ENCODE measurements at regions not wholly inside any gene's neighbourhood (a gene's known extent, or its start where the extent isn't known, plus 50 kb on each side); places are given as distances from the start of the nearest gene placed in this dataset.

DNA sequence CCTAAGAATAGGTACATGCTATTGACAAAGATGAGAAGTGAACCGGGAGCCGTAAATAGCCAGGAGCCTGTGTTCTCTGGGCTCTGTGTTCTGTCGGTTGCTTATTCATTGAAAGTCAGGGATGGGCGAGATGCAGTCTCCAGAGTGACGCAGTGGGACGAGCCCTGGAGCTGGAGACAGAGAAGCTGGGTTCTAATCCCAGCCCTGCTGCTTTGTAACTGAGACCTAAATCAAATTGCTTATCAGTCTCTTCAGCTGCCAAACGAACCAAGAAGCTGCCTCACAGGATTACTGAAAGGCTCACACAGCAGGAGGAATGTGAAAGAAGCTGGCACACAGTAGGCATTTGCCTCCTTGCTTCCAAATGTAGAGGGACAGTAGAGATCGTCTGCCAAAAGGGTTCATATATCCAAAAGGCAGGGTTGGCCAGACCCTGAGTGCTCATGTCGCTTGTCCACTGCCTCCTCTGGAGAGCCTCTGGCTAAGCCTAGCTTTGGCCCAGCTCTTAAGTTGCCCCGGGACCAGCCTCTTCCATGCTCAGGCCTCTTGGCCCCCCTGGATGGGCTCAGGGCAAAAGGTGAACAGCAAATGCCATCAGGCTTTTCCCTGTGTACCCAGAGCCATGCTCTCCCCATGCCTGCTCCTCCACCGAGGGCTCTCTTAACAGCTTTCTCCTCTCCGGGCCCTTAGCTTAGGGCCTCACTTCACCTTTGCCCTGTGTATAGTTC is 134.2 kb upstream of the IPO9 start:
- ATAC-seq (ENCODE audit: low read depth), result no peak
- POLR2A ChIA-PET, result no interaction called here
- H3K36me3 Mint-ChIP-seq, result no peaks in the 10 kb centered on the region

DNA sequence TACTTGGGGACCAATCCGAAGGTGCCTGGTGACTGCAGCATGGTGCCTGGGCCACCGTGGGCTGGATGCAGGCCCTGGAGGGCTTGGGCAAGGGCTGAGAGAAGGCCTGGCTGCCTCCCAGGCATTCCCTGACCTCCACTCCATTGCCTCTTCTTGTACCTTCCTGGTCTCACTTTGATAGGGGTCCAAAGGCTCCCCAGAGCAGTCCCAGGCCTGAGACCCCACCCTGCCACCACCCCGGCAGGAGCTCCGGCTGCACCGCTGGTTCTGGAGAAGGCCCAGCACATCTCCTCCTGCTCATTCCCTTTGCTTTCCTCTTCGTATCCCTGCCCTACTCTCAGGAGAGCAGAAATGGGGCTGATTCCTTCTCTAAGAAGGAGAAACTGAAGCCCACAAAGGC is 133.3 kb upstream of the IPO9 start:
- H3K27ac Mint-ChIP-seq, result no peak overlapping the region
- H3K4me1 Mint-ChIP-seq, result no peaks in the 10 kb centered on the region
- DNase-seq (no peak), ATAC-seq (ENCODE audit: low read depth) (no peak)
- H3K27me3 Mint-ChIP-seq, result peaks cover 4% of the 10 kb centered on the region
- H3K9me3 Mint-ChIP-seq, result peaks cover 1% of the 10 kb centered on the region
- no peaks in the 10 kb centered on the region for H3K36me3 Mint-ChIP-seq
- H3K4me3 Mint-ChIP-seq, result no peak overlapping the region
- POLR2A ChIA-PET, result no interaction called here

More for the DNA sequence above, 134.2 kb upstream of the IPO9 start:
- Mint-ChIP-seq H3K27ac (no peak overlapping the region), H3K4me1 (no peaks in the 10 kb centered on the region), H3K4me3 (no peak overlapping the region), H3K9me3 (peaks cover 2% of the 10 kb centered on the region), H3K27me3 (peaks cover 4% of the 10 kb centered on the region)
- no peak for DNase-seq

DNA sequence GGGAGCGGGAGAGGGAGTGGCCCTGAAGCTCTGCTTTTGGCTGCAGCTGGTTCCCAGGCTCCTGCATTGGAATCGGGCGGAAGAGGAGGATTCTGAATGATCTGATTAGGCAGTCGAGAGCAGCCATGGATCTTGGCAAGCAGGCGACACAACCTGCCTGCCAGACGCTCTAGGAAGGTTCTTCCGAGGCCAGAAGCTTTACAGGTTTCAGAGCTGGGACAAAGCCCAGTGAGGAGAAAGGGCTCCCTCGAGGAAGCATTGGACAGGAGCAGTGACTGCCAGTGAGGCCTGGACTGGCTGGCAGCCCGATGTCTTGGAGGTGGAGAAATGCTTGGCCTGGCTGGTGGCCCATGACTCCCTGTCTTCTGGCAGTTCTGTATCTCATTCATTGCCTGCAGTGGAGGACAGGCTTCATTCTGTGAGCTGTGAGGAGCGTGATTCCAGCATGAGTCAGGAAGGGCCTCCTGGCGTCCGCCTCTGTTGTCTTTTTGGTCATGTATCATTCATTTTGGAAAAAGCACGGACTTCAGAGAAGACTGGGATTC is 132.7 kb upstream of the IPO9 start:
- no peak overlapping the region for H3K27ac Mint-ChIP-seq

DNA sequence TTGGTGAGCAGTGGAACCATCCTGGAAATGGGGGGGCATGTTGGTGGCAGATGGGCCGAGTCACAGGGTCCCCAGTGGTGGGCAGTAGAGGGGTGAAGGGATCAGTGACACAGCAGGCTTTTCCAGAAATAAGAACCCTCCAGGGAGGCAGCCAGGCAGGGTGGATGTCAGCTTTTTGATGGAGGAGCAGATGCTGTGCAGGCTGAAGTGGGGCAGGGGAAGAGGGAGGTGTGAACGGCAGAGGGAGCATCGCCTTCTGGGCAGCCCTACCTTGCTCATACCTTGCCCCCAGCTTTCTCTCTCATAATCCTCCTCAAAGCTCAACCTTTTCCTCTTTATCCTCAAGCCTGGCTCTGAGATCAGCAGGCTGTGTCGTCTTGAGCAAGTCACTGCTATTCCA is 131.8 kb upstream of the IPO9 start:
- no peak overlapping the region for H3K27ac Mint-ChIP-seq
- POLR2A ChIA-PET, result no interaction called here
- DNase-seq (no peak), ATAC-seq (ENCODE audit: low read depth) (no peak)
- no peaks in the 10 kb centered on the region for H3K4me1 Mint-ChIP-seq
- H3K36me3 Mint-ChIP-seq, result no peaks in the 10 kb centered on the region
- no peak overlapping the region for H3K4me3 Mint-ChIP-seq
- H3K9me3 Mint-ChIP-seq, result no peaks in the 10 kb centered on the region
- H3K27me3 Mint-ChIP-seq, result peaks cover 4% of the 10 kb centered on the region

More for the DNA sequence above, 132.7 kb upstream of the IPO9 start:
- no peaks in the 10 kb centered on the region for H3K9me3 Mint-ChIP-seq
- ATAC-seq (ENCODE audit: low read depth) (no peak), DNase-seq (no peak)
- POLR2A ChIA-PET, result no interaction called here
- H3K4me3 Mint-ChIP-seq, result no peak overlapping the region
- H3K36me3 Mint-ChIP-seq, result no peaks in the 10 kb centered on the region
- no peaks in the 10 kb centered on the region for H3K4me1 Mint-ChIP-seq
- H3K27me3 Mint-ChIP-seq, result peaks cover 4% of the 10 kb centered on the region

DNA sequence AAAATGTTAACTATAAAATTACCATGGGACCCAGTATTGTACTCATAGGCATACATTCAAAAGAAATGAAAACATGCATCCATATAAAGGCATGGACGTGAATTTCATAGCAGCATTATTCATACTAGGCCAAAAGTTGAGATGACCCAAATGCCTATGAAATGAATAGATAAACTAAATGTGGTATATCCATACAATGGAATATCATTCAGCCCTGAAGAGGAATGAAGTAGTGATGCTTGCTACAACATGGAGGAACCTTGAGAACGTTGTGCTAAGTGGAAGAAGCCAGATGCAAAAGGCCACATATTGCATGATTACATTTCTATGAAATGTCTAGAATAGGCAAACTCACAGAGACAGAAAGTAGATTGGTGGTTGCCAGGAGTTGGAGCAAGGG is 127.1 kb upstream of the IPO9 start:
- Mint-ChIP-seq H3K27me3 (peaks cover 7% of the 10 kb centered on the region), H3K4me3 (no peak overlapping the region), H3K9me3 (no peaks in the 10 kb centered on the region), H3K27ac (no peak overlapping the region), H3K4me1 (no peaks in the 10 kb centered on the region), H3K36me3 (no peaks in the 10 kb centered on the region)
- POLR2A ChIA-PET, result no interaction called here
- ATAC-seq (ENCODE audit: low read depth), result no peak
- no peak for DNase-seq

DNA sequence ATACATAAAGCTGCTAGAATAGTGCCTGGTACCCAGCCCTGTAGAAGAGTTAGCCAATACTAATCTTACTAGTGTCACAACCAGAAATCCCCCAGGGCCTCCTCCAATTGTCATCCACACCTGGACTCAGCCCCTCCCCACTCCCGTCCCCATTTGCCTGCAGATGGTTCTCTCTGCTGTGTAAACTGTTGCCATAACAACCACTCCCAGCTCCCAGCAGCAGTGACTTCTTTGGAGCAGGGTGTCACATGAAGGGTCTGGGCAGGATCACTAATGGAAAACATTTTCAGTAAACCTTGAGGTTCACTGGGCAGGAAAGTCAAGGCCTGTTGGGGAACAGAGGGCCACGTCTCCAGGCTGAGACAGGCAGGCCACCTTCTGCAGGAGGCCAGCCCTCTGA is 126.0 kb upstream of the IPO9 start:
- Mint-ChIP-seq H3K4me1 (no peaks in the 10 kb centered on the region), H3K27ac (no peak overlapping the region), H3K9me3 (no peaks in the 10 kb centered on the region), H3K27me3 (peaks cover 4% of the 10 kb centered on the region), H3K36me3 (no peaks in the 10 kb centered on the region), H3K4me3 (no peak overlapping the region)
- DNase-seq (no peak), ATAC-seq (ENCODE audit: low read depth) (no peak)
- POLR2A ChIA-PET, result no interaction called here

DNA sequence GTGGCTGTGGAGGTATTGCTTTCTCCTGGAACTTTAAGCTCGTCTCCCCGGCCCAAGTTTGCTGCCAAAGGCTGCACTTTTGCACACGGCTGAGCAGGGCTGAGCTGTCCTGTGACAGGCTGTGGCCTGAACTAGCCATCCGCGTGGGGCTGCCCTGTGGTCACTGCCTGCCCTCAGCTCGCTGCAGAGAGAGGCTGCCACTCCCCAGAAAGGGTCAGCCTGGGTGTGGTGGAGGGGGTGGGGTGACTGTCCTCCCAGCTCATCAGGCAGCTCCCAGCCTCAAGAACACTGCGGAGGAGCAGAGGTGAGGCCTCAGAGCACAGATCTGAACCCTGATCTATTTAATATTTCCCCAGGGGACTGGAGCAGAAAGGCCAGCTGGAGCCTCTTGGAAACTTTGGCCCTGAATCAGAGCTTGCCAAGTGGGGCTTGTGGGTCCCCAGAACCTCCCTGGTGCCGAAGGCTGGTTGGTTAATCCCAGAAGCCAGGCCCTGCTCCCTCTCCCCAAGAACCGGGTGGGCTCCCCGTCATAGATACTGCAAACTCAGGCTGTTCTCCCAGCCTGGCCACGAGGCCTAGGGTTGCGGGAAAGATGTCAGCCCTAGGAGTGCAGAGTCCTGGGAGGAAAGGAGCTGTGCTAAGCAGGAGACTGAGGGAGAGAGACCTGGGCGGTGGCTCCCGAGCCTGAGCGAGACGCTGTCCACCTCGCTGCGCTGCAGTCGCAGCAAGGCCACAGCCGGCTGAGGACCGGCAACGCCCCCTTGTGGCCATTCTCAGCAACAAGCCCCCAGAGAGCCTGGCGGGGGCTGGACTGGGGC is 125.1 kb upstream of the IPO9 start:
- DNase-seq (peak; percentile 78), ATAC-seq (ENCODE audit: low read depth) (peak; percentile 87)
- Mint-ChIP-seq H3K4me3 (no peak overlapping the region), H3K36me3 (no peaks in the 10 kb centered on the region), H3K27me3 (peaks cover 4% of the 10 kb centered on the region), H3K4me1 (peaks cover 3% of the 10 kb centered on the region), H3K9me3 (no peaks in the 10 kb centered on the region), H3K27ac (no peak overlapping the region)
- POLR2A ChIA-PET, result no interaction called here

DNA sequence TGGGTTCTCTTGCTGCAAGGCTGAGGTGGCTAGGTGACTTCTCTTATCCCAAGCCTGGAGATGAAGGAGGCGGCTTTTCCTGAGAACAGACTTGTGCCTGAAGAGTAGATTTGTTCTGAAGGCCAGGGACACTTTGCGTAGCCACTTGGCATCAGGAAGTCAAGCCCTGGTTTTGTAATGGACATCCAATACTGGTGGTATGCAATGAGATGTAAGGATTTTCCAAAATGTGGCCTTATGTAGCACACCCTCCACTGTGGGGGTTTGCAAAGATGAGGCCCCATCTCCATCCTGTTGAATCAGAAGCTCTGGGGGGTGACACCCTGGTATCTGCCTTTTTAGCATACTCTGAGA is 124.5 kb upstream of the IPO9 start:
- Mint-ChIP-seq H3K9me3 (no peaks in the 10 kb centered on the region), H3K36me3 (no peaks in the 10 kb centered on the region), H3K27ac (no peak overlapping the region), H3K4me3 (no peak overlapping the region), H3K27me3 (peaks cover 4% of the 10 kb centered on the region), H3K4me1 (peaks cover 3% of the 10 kb centered on the region)
- ATAC-seq (ENCODE audit: low read depth) (no peak), DNase-seq (no peak)
- POLR2A ChIA-PET, result interaction anchor here (0.5 kb wide), 1 partner anchor 77 kb away, joined by 3 read pairs; no protein-coding TSS in a partner anchor

DNA sequence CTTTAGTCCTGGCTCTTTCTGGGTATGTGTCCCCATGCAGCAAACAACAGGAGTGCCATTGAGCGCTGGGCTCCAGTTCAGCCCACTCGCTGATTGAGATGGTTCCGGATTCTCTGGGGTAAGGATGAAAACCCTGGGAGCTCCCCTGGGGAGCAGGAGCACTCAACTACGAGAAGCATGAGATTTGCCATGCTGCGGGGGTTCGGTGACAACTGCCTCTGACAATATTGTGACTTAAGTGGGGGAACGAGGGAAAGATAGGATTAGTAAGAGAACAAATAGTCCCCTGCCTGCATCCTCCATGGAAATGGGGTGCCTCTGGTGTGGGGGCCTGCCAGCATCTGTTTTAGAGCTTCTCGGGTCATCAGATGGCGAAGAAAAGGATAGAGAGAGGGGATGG is 123.6 kb upstream of the IPO9 start:
- POLR2A ChIA-PET, result no interaction called here
- Mint-ChIP-seq H3K27ac (no peak overlapping the region), H3K4me1 (peaks cover 3% of the 10 kb centered on the region), H3K9me3 (no peaks in the 10 kb centered on the region), H3K36me3 (no peaks in the 10 kb centered on the region), H3K4me3 (no peak overlapping the region), H3K27me3 (peaks cover 4% of the 10 kb centered on the region)
- ATAC-seq (ENCODE audit: low read depth), result no peak
- no peak for DNase-seq

DNA sequence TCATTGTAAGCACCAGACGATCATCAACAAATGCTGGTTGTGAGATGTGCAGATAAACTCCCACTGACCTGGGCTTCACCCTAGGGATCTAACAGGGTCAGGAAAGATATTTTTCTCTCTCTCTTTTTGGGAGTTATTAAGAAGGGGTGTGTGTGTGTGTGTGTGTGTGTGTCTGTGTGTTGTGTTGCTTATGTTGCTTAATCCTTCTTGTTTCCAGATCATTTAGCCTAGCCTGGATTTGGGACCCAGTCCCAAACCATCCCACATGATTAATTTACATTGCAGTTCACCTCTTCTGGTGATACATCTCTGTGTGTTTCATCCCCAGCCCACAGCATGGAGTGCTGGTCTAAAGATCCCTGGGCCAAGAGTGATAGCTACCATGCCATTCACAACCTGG is 122.8 kb upstream of the IPO9 start:
- no peak overlapping the region for H3K27ac Mint-ChIP-seq
- H3K4me3 Mint-ChIP-seq, result no peak overlapping the region
- POLR2A ChIA-PET, result no interaction called here
- H3K36me3 Mint-ChIP-seq, result no peaks in the 10 kb centered on the region
- peaks cover 3% of the 10 kb centered on the region for H3K4me1 Mint-ChIP-seq
- ATAC-seq (ENCODE audit: low read depth), result no peak
- no peak for DNase-seq
- H3K27me3 Mint-ChIP-seq, result peaks cover 4% of the 10 kb centered on the region
- no peaks in the 10 kb centered on the region for H3K9me3 Mint-ChIP-seq

DNA sequence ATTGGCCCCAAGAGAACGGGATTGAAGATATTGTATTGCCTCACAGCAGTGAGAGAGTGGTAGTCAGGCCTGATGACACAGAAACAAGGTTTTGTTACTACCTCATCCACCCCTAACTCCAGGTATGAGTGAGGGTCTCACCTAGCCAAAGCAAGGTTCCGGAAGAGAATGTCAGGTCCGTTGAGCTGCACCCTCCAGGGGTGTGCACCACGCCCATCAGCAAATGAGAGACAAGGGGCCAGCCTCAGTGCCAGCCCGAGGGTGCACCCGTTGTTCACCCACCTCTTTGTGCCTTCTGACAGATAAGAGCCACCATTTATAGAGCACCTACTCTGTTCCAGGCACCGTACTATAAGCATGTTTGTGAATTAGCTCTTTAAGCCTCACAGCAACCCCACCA is 121.9 kb upstream of the IPO9 start:
- no peak overlapping the region for H3K4me3 Mint-ChIP-seq
- POLR2A ChIA-PET, result no interaction called here

DNA sequence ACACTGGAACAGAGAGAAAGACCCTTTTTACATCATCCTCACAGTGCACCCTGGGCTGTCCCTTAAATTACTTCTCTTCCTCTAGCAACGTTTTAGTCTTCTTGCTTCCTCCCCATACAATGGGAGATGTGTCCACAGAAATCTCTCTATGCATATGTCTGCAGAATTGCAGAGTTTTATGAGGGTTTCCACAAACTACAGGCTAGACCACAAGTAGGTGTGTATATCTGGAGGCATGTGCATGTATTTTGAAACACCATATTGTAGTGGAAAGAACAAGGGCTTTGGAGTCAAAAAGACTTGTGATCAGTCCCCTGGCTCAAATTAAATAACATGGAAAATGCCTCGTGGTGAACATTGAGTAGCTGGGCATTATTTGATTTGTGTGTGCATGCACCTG is 121.3 kb upstream of the IPO9 start:
- Mint-ChIP-seq H3K4me1 (peaks cover 3% of the 10 kb centered on the region), H3K4me3 (no peak overlapping the region), H3K27ac (no peak overlapping the region), H3K27me3 (peaks cover 3% of the 10 kb centered on the region), H3K36me3 (no peaks in the 10 kb centered on the region), H3K9me3 (no peaks in the 10 kb centered on the region)
- DNase-seq (no peak), ATAC-seq (ENCODE audit: low read depth) (no peak)
- POLR2A ChIA-PET, result no interaction called here

More for the DNA sequence above, 121.9 kb upstream of the IPO9 start:
- no peak overlapping the region for H3K27ac Mint-ChIP-seq
- ATAC-seq (ENCODE audit: low read depth) (no peak), DNase-seq (no peak)
- H3K9me3 Mint-ChIP-seq, result no peaks in the 10 kb centered on the region
- H3K36me3 Mint-ChIP-seq, result no peaks in the 10 kb centered on the region
- H3K4me1 Mint-ChIP-seq, result peaks cover 3% of the 10 kb centered on the region
- peaks cover 4% of the 10 kb centered on the region for H3K27me3 Mint-ChIP-seq

DNA sequence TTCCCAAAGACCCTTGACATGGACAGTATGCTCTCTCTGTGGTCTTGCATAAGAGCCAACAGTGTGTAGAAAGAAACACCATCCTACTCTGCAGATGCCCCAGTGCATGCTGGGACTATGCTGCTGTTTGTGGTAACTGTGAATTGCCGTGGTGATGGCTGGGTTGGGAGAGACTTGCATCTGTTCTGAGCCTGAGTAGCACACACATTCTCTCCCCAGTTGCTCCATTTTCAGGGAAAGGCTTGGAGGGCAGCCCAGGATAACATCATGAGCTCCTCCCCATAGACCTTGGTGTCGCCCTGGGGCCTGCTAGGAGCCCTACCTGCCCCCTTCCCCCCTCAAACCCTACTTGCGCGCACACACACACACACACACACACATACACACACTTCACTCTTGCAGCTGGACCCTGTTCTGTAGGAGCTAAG is 120.9 kb upstream of the IPO9 start:
- no peak for DNase-seq
- no peak for ATAC-seq (ENCODE audit: low read depth)
- Mint-ChIP-seq H3K4me3 (no peak overlapping the region), H3K4me1 (peaks cover 4% of the 10 kb centered on the region), H3K9me3 (no peaks in the 10 kb centered on the region), H3K27ac (no peak overlapping the region), H3K27me3 (peaks cover 2% of the 10 kb centered on the region), H3K36me3 (no peaks in the 10 kb centered on the region)
- POLR2A ChIA-PET, result no interaction called here

DNA sequence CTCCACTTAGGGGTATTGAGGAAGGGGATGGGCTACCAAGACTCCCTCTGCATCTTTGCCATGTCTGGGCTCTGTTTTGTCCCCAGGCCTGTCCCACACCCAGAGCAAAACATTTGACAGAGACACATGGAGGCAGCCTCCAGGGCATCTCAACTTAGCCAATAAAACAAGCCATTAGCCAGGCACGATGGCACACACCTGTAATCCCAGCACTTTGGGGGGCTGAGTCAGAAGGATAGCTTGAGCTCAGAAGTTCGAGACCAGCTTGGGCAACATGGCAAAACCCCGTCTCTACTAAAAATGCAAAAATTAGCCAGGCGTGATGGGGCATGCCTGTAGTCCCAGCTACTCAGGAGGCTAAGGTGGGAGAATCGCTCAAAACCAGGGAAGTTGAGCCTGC is 120.3 kb upstream of the IPO9 start:
- no peaks in the 10 kb centered on the region for H3K9me3 Mint-ChIP-seq
- H3K4me3 Mint-ChIP-seq, result no peak overlapping the region
- no peaks in the 10 kb centered on the region for H3K36me3 Mint-ChIP-seq
- no peak overlapping the region for H3K27ac Mint-ChIP-seq
- DNase-seq (no peak), ATAC-seq (ENCODE audit: low read depth) (no peak)
- POLR2A ChIA-PET, result no interaction called here
- peaks cover 2% of the 10 kb centered on the region for H3K27me3 Mint-ChIP-seq
- peaks cover 5% of the 10 kb centered on the region for H3K4me1 Mint-ChIP-seq

Data from activated naive CD8-positive, alpha-beta T cell treated with anti-CD3 and anti-CD28 coated beads, Interleukin-2, amount 10 ng/mL, durations not matched to agents 7 days and 5 days (primary cell).